OCI-LY1 (cell line): ENCODE measurements at regions not wholly inside any gene's neighbourhood (a gene's known extent, or its start where the extent isn't known, plus 50 kb on each side); places are given as distances from the start of the nearest gene placed in this dataset.
"Not testable (repeated sequence)": the region's sequence is repeated elsewhere in the genome, so short reads cannot be mapped to it uniquely, and the experiment has no call there.

ENCODE experiments used
- H2AFZ ChIP-seq: fragments of 200-600 bp; sonication (generic), shearing (Covaris generic); 2 replicates; pipeline ENCODE4 v1.6.0; 2014; ENCODE audit warnings: antibody characterized with exemption, mild to moderate bottlenecking, low read length
- H3F3A ChIP-seq: fragments of 200-600 bp; sonication (generic), shearing (Covaris generic); 2 replicates; pipeline ENCODE4 v1.6.0; 2014; ENCODE audit warnings: mild to moderate bottlenecking, antibody characterized with exemption, low read length, moderate library complexity; ENCODE audit not compliant: insufficient read depth
- H3K27ac ChIP-seq: fragments of 200-600 bp; sonication (generic); 2 replicates; pipeline ENCODE4 v1.5.1; 2014; ENCODE audit warnings: low read length, mixed run types, mild to moderate bottlenecking, low read depth; ENCODE audit not compliant: poor library complexity, severe bottlenecking
- H3K27me3 ChIP-seq: fragments of 200-600 bp; sonication (generic); 2 replicates; pipeline ENCODE4 v1.6.0; 2014; ENCODE audit warnings: antibody characterized with exemption, mild to moderate bottlenecking, low read length, moderate library complexity; ENCODE audit not compliant: insufficient read depth
- H3K36me3 ChIP-seq: fragments of 200-600 bp; sonication (generic); 2 replicates; pipeline ENCODE4 v1.6.1; 2014; ENCODE audit warnings: mild to moderate bottlenecking, antibody characterized with exemption, low read length, moderate library complexity, mixed read lengths; ENCODE audit not compliant: insufficient read depth
- H3K4me1 ChIP-seq: fragments of 200-600 bp; sonication (generic); 2 replicates; pipeline ENCODE4 v1.5.1; 2014; ENCODE audit warnings: mild to moderate bottlenecking, low read length, moderate library complexity; ENCODE audit not compliant: insufficient read depth, severe bottlenecking
- H3K4me2 ChIP-seq: fragments of 200-600 bp; sonication (generic), shearing (Covaris generic); 2 replicates; pipeline ENCODE4 v1.6.1; 2014; ENCODE audit warnings: low read length
- H3K4me3 ChIP-seq: fragments of 200-600 bp; sonication (generic); 2 replicates; pipeline ENCODE4 v1.5.1; 2014; ENCODE audit warnings: low read length, low read depth, mild to moderate bottlenecking, mixed read lengths; ENCODE audit not compliant: poor library complexity, severe bottlenecking
- H3K79me2 ChIP-seq: fragments of 200-600 bp; shearing (Covaris generic); 2 replicates; pipeline ENCODE4 v1.6.1; 2016; ENCODE audit warnings: mixed run types, low read length, mixed read lengths; ENCODE audit not compliant: insufficient read depth
- H3K9ac ChIP-seq: fragments of 200-600 bp; sonication (generic), shearing (Covaris generic); 2 replicates; pipeline ENCODE4 v1.6.1; 2014; ENCODE audit warnings: mild to moderate bottlenecking, low read length, mixed read lengths
- H3K9me2 ChIP-seq: fragments of 200-600 bp; sonication (generic), shearing (Covaris generic); 2 replicates; pipeline ENCODE4 v1.6.1; 2014; ENCODE audit warnings: low read depth, mild to moderate bottlenecking, low read length, mixed read lengths
- H3K9me3 ChIP-seq: fragments of 200-600 bp; shearing (Covaris generic); 2 replicates; pipeline ENCODE4 v1.6.1; 2014; ENCODE audit warnings: low read length, mixed read lengths
- H4K20me1 ChIP-seq: fragments of 200-600 bp; sonication (generic), shearing (Covaris generic); 2 replicates; pipeline ENCODE4 v1.6.0; 2016; ENCODE audit warnings: mild to moderate bottlenecking, low read length; ENCODE audit not compliant: insufficient read depth
- CTCF ChIP-seq: fragments of 200-600 bp; sonication (generic), shearing (Covaris generic); IDR thresholded peaks from 2 replicates; pipeline ENCODE4 v1.5.1; 2017; ENCODE audit warnings: mild to moderate bottlenecking, antibody characterized with exemption, low read length, moderate library complexity, mixed read lengths
- EZH2 ChIP-seq: fragments of 200-600 bp; sonication (generic), shearing (Covaris generic); IDR thresholded peaks from 2 replicates; pipeline ENCODE4 v1.8.0; 2017; ENCODE audit warnings: borderline replicate concordance, mixed run types, mild to moderate bottlenecking, antibody characterized with exemption, low read length, moderate library complexity, mixed read lengths

- H2AFZ ChIP-seq, result no peak overlapping the region
- no peaks in the 10 kb centered on the region for H3F3A ChIP-seq
- no peak for TF ChIP-seq EZH2
- no peak for TF ChIP-seq CTCF
- H3K79me2 ChIP-seq, result no peaks in the 10 kb centered on the region
- H3K4me3 ChIP-seq, result no peak overlapping the region
- H3K27me3 ChIP-seq, result no peaks in the 10 kb centered on the region
- H4K20me1 ChIP-seq, result no peaks in the 10 kb centered on the region
- no peak overlapping the region for H3K4me2 ChIP-seq
- no peaks in the 10 kb centered on the region for H3K9me2 ChIP-seq
- no peaks in the 10 kb centered on the region for H3K36me3 ChIP-seq
- H3K4me1 ChIP-seq, result no peaks in the 10 kb centered on the region
- no peak overlapping the region for H3K9ac ChIP-seq
- H3K27ac ChIP-seq, result no peak overlapping the region
- H3K9me3 ChIP-seq, result no peaks in the 10 kb centered on the region
Measured at GRCh38 chr20:5393218-5393870, 76.6 kb upstream of the PROKR2 start.

GRCh38 chr20:5390720-5391119, 74.0 kb upstream of the PROKR2 start:
- no peaks in the 10 kb centered on the region for H3F3A ChIP-seq
- no peaks in the 10 kb centered on the region for H3K9me3 ChIP-seq

GRCh38 chr20:5386846-5387245, 70.1 kb upstream of the PROKR2 start:
- not testable (repeated sequence) for H3K4me3 ChIP-seq, H3K4me1 ChIP-seq, H3K9ac ChIP-seq, H3K36me3 ChIP-seq, H3K27ac ChIP-seq, H3K79me2 ChIP-seq, H3K27me3 ChIP-seq, H3K4me2 ChIP-seq, H4K20me1 ChIP-seq, H3K9me2 ChIP-seq, H2AFZ ChIP-seq, H3K9me3 ChIP-seq, H3F3A ChIP-seq

More at GRCh38 chr20:5390720-5391119, 74.0 kb upstream of the PROKR2 start:
- Histone ChIP-seq H3K4me3 (no peak overlapping the region), H3K4me1 (no peaks in the 10 kb centered on the region), H3K79me2 (no peaks in the 10 kb centered on the region), H3K9me2 (no peaks in the 10 kb centered on the region), H4K20me1 (no peaks in the 10 kb centered on the region), H3K9ac (no peak overlapping the region), H2AFZ (no peak overlapping the region), H3K36me3 (no peaks in the 10 kb centered on the region), H3K27me3 (no peaks in the 10 kb centered on the region), H3K27ac (no peak overlapping the region), H3K4me2 (no peak overlapping the region)
- no peak for TF ChIP-seq CTCF
- no peak for TF ChIP-seq EZH2

- H2AFZ ChIP-seq, H3F3A ChIP-seq: not testable (repeated sequence)
Measured at GRCh38 chr20:5381527-5381926, 64.8 kb upstream of the PROKR2 start.

More at GRCh38 chr20:5381527-5381926, 64.8 kb upstream of the PROKR2 start:
- H3K4me2 ChIP-seq, H3K27me3 ChIP-seq, H3K36me3 ChIP-seq, H3K4me3 ChIP-seq, H3K79me2 ChIP-seq, H3K4me1 ChIP-seq, H3K9ac ChIP-seq, H3K9me3 ChIP-seq, H3K27ac ChIP-seq, H4K20me1 ChIP-seq, H3K9me2 ChIP-seq: not testable (repeated sequence)
